BE2C (cell line): ENCODE measurements at regions not wholly inside any gene's neighbourhood (a gene's known extent, or its start where the extent isn't known, plus 50 kb on each side); places are given as distances from the start of the nearest gene placed in this dataset.

Experiments
- DNase-seq: peaks from one replicate; pipeline ENCODE4 v3.0.0-alpha.2; 2020
- H3K27me3 ChIP-seq: fragments of 250-450 bp; sonication (Bioruptor Pico); 2 replicates; pipeline ENCODE4 v1.5.1; 2020; ENCODE audit warnings: mild to moderate bottlenecking
- H3K36me3 ChIP-seq: fragments of 250-450 bp; sonication (Bioruptor Pico); 2 replicates; pipeline ENCODE4 v1.5.1; 2020; ENCODE audit warnings: mild to moderate bottlenecking
- H3K4me1 ChIP-seq: fragments of 250-450 bp; sonication (Bioruptor Pico); 2 replicates; pipeline ENCODE4 v1.5.1; 2020
- H3K4me3 ChIP-seq: 2 replicates; pipeline ENCODE4 v1.5.1; 2011; ENCODE audit warnings: low read depth, low read length
- H3K9me3 ChIP-seq: fragments of 250-450 bp; sonication (Bioruptor Pico); 2 replicates; pipeline ENCODE4 v1.5.1; 2020
- TF ChIP-seq, protein P1 (sequence below): IDR thresholded peaks from 2 replicates; pipeline ENCODE4 v1.5.1; 2012; ENCODE audit warnings: mild to moderate bottlenecking, low read depth, low read length

DNA sequence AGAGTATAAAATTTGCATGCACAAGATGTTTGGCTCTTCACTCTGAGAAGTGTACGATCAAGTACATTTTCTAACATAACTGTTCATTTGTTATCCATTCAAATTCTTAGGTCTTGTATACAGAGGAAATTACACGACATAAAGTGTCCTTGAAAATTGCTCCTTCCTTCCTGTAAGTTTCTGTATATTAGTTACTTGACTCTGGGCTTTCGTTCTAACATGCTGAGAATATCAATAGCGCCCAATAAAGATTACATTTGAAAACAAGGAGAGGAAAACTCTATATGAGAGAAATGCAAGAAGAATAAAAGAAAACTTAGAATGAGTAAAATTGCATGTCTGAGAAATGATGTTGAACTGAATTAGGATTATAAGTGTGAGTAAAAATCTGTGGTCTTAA, 722.5 kb upstream of the CADM2 start:
- no peaks in the 10 kb centered on the region for H3K9me3 ChIP-seq
- TF ChIP-seq, protein P1, sequence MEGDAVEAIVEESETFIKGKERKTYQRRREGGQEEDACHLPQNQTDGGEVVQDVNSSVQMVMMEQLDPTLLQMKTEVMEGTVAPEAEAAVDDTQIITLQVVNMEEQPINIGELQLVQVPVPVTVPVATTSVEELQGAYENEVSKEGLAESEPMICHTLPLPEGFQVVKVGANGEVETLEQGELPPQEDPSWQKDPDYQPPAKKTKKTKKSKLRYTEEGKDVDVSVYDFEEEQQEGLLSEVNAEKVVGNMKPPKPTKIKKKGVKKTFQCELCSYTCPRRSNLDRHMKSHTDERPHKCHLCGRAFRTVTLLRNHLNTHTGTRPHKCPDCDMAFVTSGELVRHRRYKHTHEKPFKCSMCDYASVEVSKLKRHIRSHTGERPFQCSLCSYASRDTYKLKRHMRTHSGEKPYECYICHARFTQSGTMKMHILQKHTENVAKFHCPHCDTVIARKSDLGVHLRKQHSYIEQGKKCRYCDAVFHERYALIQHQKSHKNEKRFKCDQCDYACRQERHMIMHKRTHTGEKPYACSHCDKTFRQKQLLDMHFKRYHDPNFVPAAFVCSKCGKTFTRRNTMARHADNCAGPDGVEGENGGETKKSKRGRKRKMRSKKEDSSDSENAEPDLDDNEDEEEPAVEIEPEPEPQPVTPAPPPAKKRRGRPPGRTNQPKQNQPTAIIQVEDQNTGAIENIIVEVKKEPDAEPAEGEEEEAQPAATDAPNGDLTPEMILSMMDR: no peak
- no peaks in the 10 kb centered on the region for H3K36me3 ChIP-seq
- no peak overlapping the region for H3K4me3 ChIP-seq
- no peaks in the 10 kb centered on the region for H3K27me3 ChIP-seq
- H3K4me1 ChIP-seq: no peaks in the 10 kb centered on the region
- DNase-seq: no peak

DNA sequence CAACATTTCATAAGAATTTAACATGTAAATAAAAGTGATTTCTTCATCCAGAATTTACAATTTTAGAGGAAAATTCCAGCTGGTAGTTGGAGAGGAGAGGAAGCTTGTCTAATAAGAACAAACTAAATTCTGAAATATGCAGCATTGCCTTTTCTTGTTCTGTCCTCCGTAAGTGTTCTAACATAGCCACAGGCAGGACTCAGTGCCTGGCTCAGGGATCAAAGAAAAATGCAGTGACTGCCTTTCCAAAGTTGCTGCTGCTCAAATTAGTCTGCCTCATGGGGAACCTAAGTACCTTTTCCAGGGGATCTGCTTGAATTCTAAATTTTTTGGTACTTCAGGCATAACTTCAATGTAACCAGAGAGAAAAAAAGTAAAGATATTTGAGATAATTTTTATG, 713.0 kb upstream of the CADM2 start:
- Histone ChIP-seq H3K4me1 (no peaks in the 10 kb centered on the region), H3K27me3 (no peaks in the 10 kb centered on the region), H3K9me3 (no peaks in the 10 kb centered on the region), H3K4me3 (no peak overlapping the region), H3K36me3 (no peaks in the 10 kb centered on the region)
- TF ChIP-seq, protein P1: no peak
- no peak for DNase-seq

DNA sequence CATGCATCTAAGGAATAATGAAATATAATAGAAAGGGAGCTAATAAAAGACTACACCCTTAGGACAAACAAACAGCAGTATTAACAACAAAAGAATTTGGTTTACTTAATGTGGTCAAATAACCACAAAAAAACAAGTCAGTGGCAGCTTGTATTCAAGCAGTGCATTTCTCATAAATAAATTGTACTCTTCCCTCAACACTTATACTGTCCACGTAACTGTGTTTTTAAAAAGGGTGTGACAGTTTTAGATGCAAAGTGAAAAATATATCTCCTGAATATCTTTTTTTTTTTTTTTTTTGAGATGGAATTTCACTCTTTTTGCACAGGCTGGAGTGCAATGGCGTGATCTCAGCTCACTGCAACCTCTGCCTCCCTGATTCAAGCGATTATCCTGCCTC, 698.2 kb upstream of the CADM2 start:
- Histone ChIP-seq H3K27me3 (no peaks in the 10 kb centered on the region), H3K9me3 (no peaks in the 10 kb centered on the region), H3K4me1 (no peaks in the 10 kb centered on the region), H3K36me3 (no peaks in the 10 kb centered on the region), H3K4me3 (no peak overlapping the region)
- DNase-seq: no peak
- TF ChIP-seq, protein P1: no peak

DNA sequence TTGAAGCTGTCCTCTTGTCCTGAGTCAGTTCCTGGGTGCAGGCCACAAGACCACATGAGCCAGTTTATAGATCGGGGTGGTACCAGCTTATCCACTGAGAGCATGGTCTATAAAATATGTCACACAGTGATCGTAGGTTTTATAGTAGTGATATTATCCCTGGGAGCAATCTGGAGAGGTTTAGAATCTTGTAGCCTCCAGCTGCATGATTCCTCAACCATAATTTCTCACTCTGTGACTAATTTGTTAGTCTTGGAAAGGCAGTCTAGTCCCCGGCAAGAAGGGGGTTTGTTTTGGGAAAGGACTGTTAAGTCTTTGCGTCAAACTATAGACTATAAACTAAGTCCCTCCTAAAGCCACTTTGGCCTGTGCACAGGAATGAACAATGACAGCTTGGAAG, 693.0 kb upstream of the CADM2 start:
- TF ChIP-seq, protein P1: no peak
- Histone ChIP-seq H3K36me3 (no peaks in the 10 kb centered on the region), H3K4me3 (no peak overlapping the region), H3K4me1 (no peaks in the 10 kb centered on the region), H3K9me3 (no peaks in the 10 kb centered on the region), H3K27me3 (no peaks in the 10 kb centered on the region)
- no peak for DNase-seq

DNA sequence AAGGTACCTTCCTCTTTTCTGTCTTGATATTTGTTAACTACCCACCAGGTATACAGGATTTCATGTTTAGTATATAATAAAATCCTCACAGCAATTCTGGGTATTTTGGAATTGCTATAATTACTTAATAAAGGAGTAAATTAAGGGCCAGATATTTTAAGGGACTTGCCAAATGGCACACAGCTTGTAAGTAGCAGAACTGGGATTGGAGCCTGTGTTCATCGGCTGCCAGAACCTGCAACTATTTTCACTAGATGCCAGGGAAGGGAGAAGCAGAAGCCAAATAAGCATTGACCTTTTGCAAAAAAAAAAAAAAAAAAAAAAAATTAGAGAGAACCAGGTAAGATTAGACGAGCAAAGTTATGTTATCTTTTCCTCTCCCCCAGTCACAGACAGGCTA, 683.3 kb upstream of the CADM2 start:
- H3K9me3 ChIP-seq: no peaks in the 10 kb centered on the region
- H3K4me1 ChIP-seq: no peaks in the 10 kb centered on the region; the same call in 1 of the 2 replicates
- no peaks in the 10 kb centered on the region for H3K36me3 ChIP-seq
- DNase-seq: no peak
- no peak overlapping the region for H3K4me3 ChIP-seq
- TF ChIP-seq, protein P1: no peak
- H3K27me3 ChIP-seq: no peaks in the 10 kb centered on the region

DNA sequence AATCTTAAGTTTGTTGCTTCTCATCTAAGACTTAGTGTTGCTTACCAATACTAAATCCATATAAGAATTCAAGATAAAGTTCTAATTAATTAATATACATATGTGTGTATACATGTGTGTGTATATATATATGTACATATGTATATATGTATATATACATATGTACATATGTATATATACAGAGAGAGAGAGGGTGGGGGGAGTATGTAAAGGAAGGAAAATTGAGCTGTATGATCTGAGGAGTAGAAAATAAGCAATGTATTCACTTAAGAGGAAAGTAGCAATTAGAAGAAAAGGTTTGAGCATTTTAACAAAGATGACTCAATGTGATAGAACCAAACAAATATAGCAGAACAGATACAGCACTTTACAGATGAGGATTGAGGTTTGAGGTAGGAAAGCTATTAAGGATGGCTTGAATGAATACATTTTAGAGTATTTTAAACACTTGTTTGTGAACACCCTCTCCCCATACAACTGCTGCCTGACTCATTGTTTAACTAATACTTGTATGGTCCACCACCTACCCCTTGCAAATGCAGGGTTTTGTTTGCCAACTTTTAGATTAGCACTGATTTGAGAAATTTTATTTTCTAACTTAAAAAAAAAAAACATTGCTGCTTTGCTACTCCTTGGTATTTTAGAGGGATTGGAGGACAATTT, 681.1 kb upstream of the CADM2 start:
- no peak for DNase-seq
- Histone ChIP-seq H3K4me1 (no peaks in the 10 kb centered on the region; the same call in none of the 2 replicates), H3K9me3 (no peaks in the 10 kb centered on the region), H3K27me3 (no peaks in the 10 kb centered on the region), H3K36me3 (no peaks in the 10 kb centered on the region), H3K4me3 (no peak overlapping the region)
- TF ChIP-seq, protein P1: no peak
